Hematopoietic multipotent progenitor cell treated with erythropoietin and hydrocortisone succinate and interleukin-3 and kit ligand, for 15 days (in vitro differentiated cells): ENCODE measurements at regions not wholly inside any gene's neighbourhood (a gene's known extent, or its start where the extent isn't known, plus 50 kb on each side); places are given as distances from the start of the nearest gene placed in this dataset.

Experiments
- DNase-seq: peaks from one replicate; pipeline ENCODE4 v3.0.0-alpha.2; 2015; ENCODE audit warnings: low spot score

GRCh38 chr4:20598626-20599025, 101.6 kb upstream of the PACRGL start:
- no peak for DNase-seq

GRCh38 chr4:20603671-20604313, 96.5 kb upstream of the PACRGL start:
- DNase-seq, result no peak

DNA sequence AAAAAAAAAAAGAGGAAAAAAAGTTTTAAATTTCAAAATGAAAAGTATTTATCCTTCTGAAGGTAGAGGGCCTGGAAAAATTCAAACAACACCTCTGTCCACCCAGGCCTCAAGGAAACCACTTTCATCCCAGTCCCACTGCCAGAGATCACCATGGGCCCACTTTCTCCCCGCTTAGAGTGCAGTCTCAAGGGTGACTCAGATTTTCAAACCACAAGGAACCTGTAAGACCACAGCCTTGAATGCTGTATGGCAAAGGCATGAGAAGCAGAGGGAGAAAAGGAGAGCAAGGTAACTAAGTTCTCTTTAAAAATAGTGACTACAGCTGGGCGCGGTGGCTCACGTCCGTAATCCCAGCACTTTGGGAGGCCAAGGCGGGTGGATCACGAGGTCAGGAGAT, 87.9 kb upstream of the PACRGL start:
- DNase-seq, result no peak

- no peak for DNase-seq
Observed at GRCh38 chr4:20614816-20615215, 85.4 kb upstream of the PACRGL start.

- DNase-seq, result no peak
Observed at GRCh38 chr4:20615486-20616260, 84.6 kb upstream of the PACRGL start.

DNA sequence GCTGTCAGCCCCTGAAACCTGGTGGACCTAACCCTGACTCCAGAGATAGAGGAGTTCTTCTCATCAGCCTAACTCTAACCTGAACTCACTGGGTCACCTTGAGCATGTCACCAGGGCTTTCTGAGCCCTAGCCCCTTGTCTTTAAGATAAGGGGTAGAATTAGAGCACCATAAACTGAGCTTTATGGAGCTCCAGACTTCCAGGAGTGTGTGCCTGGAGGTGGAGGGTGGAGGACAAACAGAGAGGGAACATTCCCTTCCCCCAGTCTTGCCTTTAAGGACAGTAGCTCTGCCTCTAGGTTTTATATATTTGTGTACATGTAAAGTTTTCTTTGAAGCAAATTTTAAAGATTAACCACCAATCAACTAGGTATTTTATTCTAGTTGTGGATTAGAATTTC, 83.9 kb upstream of the PACRGL start:
- no peak for DNase-seq

GRCh38 chr4:20616848-20617247, 83.4 kb upstream of the PACRGL start:
- DNase-seq, result no peak

- no peak for DNase-seq
Observed at GRCh38 chr4:20617678-20618396, 82.4 kb upstream of the PACRGL start.

GRCh38 chr4:20618731-20619130, 81.5 kb upstream of the PACRGL start:
- DNase-seq, result no peak

DNA sequence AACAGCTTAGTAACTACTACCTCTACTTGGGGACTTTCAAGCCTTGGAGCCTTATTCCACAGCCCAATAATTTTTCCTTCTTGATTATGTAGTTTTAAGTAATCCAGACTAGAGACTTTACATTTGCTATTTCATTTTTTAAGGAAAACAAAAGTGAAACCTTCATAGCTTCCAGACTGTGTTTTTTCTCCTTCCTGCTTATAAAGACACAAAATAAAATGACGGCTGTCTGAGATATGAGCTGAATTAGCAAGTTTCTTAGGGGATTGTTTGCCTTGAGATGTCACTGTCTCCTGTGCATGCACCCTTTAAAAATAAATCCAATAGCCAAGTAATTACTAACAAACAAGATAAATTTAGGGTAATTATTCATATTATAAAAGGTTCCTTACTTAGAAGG, 78.8 kb upstream of the PACRGL start:
- no peak for DNase-seq

- DNase-seq, result no peak
Observed at GRCh38 chr4:20622701-20623100, 77.6 kb upstream of the PACRGL start.

DNA sequence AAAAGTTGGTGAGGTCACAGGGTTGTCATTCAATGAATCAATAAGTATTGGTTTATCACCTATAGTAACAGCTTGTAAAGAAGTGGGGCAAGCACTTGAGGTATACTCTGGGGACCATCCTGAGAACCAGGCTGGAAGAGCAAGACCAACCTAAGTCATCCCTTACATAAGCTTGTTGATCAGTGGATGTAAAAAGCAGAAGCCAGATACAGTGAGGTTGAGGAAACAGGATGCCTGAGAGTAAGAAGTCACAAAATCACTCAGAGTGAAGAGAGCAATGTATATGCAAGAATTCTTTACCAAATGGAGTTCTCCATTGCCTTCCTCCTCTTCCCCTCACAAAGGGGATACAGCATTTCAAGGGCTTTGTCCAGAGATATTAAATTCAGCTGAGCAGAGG, 76.3 kb upstream of the PACRGL start:
- no peak for DNase-seq

GRCh38 chr4:20624793-20625374, 75.4 kb upstream of the PACRGL start:
- no peak for DNase-seq

DNA sequence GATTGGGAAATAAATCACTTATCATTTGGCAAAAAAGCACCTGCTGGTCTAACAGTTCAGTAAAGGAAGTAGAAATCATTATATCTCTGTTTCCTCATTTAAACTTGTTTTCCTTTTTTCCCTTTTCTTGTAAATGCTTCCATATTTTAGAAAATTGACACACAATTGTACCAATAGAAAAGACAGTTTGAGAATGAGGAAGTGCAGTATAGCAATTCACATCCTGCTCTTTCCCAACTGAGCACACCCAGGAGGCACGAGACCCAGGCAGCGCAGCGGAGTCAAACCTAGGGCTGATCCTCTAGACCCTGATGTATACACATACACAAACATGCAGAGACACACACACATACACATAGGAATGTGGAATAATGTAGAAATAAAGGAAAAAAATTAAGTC, 74.8 kb upstream of the PACRGL start:
- no peak for DNase-seq

DNA sequence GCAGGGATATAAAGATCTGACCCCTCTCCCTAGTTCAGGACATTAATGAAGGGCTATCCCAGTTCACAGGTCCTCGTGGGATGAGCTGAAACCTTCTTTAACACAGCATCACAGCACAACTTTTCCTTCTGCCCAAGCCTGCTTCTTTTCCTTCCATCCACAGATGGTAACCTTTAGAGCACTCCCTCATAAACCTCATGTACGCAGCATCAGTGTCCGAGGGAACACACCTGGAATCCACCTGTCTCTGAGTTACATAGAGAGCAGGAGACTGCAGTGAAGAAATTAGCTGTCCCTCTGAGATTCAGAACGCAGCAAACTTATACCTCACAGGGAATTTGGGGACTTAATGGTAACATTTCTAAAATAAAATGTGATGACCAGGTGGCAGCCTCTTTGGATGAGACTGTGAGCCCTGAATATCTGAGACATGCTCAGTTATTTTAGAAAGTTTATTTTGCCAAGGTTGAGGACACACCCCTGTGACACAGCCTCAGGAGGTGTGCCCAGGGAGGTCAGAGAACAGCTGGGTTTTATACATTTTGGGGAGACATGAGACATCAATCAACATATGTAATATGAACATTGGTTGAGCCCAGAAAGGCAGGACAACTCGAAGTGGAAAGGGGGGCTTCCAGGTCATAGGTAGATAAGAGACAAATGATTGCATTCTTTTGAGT, 73.8 kb upstream of the PACRGL start:
- no peak for DNase-seq

DNA sequence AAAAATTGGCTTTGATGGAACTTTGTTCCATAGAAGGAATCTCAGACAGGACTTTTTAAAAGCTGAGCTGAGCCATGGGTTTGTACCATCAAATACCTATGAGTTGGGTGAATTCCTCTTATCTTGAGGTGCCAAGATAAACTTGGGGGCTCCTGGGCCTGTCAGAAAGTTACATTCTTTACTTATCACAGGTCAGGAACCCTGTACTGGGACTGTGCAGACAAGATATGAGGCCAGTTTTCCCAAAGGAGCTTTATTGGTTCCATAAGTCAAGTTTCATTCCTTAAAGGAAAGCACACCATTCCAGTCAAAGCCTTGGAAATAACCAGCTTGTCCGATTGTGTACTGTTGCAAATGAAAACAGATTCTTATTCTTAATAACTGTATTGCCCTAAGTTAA, 72.4 kb upstream of the PACRGL start:
- DNase-seq, result no peak

GRCh38 chr4:20629186-20630106, 70.8 kb upstream of the PACRGL start:
- no peak for DNase-seq

DNA sequence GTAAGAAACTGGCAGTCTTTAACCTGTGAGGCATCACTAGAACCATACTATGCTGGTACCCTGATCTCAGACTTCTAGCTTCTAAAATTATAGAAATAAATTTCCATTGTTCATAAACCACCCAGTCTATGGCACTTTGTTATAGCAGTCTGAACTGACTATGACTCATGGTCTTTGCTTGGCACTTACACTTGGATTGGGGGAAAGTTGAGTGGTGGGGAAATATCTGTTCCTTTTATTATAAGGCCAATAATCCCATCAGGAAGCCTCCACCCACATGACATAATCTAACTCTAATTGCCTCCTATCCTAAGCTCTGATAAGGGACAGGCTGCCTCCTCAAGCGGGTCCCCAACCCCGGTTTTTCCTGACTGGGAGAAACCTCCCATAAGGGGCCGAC, 61.4 kb upstream of the PACRGL start:
- DNase-seq, result no peak

DNA sequence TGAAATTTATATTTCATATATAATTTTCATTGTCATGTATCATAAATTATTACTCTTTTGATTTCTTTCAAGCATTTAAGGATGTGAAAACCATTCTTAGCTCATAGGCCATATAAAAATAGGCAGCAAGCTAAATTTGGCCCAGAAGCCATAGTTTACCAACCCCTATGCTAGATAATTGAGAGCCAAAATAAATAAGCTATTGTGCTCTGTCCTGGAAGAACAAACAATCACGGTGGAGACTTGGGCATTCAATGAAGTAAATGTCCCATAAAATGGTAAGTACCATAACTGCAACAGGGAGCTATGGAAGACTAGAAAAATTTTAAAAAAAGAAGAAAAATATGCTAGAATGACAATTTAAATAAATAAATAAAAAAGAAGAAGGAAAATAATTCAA, 60.9 kb upstream of the PACRGL start:
- no peak for DNase-seq

DNA sequence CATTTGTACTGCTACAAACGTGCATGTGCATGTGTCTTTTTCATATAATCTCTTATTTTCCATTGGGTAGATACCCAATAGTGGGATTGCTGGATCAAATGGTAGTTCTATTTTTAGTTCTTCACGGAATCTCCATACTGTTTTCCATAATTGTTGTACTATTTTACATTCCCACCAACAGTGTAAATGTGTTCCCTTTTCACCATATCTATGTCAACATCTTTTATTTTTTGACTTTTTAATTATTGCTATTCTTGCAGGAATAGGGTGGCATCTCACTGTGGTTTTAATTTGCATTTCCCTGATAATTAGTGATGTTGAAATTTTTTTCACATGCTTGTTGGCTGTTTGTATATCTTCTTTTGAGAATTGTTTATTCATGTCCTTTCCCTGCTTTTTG, 59.3 kb upstream of the PACRGL start:
- no peak for DNase-seq

- DNase-seq, result no peak
Observed at GRCh38 chr4:20641976-20642375, 58.3 kb upstream of the PACRGL start.
